CD4-positive, alpha-beta memory T cell (primary cell): ENCODE measurements at regions not wholly inside any gene's neighbourhood (a gene's known extent, or its start where the extent isn't known, plus 50 kb on each side); places are given as distances from the start of the nearest gene placed in this dataset.

Experiments
- CTCF ChIA-PET: fragments of 350-600 bp; sonication (Branson Sonifier 250); formaldehyde crosslinking; loops from one replicate; lab custom pipeline; 2021; ENCODE audit warnings: inconsistent platforms; ENCODE audit not compliant: partially characterized antibody; lab: Charles Lee
- POLR2A ChIA-PET: fragments of 350-600 bp; sonication (Branson Sonifier 250); formaldehyde crosslinking; loops from one replicate; lab custom pipeline; 2021; ENCODE audit not compliant: partially characterized antibody; lab: Charles Lee
- DNase-seq, 5 donors: peaks; one replicate each; pipeline versions ENCODE4 v3.0.0 to v3.0.0-alpha.2; 2020 to 2022; ENCODE audit warnings: mixed read lengths in 1 of 5
- H3K27ac ChIP-seq: one replicate; pipeline ENCODE4 v1.7.0; 2013; ENCODE audit warnings: low read depth, low read length
- H3K27me3 ChIP-seq: 2 replicates; pipeline ENCODE4 v1.7.0; 2013; ENCODE audit warnings: mild to moderate bottlenecking, low read length, moderate library complexity; ENCODE audit not compliant: insufficient read depth
- H3K36me3 ChIP-seq: 2 replicates; pipeline ENCODE4 v1.7.0; 2013; ENCODE audit warnings: mild to moderate bottlenecking, low read length, moderate library complexity; ENCODE audit not compliant: insufficient read depth
- H3K4me1 ChIP-seq: 2 replicates; pipeline ENCODE4 v1.7.0; 2013; ENCODE audit warnings: mild to moderate bottlenecking, low read length, moderate library complexity; ENCODE audit not compliant: insufficient read depth
- H3K4me3 ChIP-seq, 2 donors: one replicate each; pipeline ENCODE4 v1.7.0; 2013; ENCODE audit warnings: low read length in 2 of 2, mild to moderate bottlenecking in 1 of 2
- H3K9me3 ChIP-seq, 2 donors: one replicate each; pipeline ENCODE4 v1.7.0; 2013; ENCODE audit warnings: low read length in 2 of 2, control low read depth in 1 of 2; ENCODE audit not compliant: control insufficient read depth in 1 of 2
- H3K27ac Mint-ChIP-seq, 7 donors: one replicate each; pipeline ENCODE4 v1.8.0; 2020 to 2021; ENCODE audit warnings: mixed read lengths in 7 of 7, mild to moderate bottlenecking in 6 of 7, inconsistent platforms in 3 of 7, moderate library complexity in 3 of 7
- H3K27me3 Mint-ChIP-seq, 2 donors: one replicate each; pipeline ENCODE4 v1.8.0; 2020 to 2021; ENCODE audit warnings: mixed read lengths in 2 of 2
- H3K36me3 Mint-ChIP-seq, 2 donors: one replicate each; pipeline ENCODE4 v1.8.0; 2020 to 2021; ENCODE audit warnings: mixed read lengths in 2 of 2, inconsistent platforms in 1 of 2, mild to moderate bottlenecking in 1 of 2
- H3K4me1 Mint-ChIP-seq, 4 donors: one replicate each; pipeline ENCODE4 v1.8.0; 2020 to 2021; ENCODE audit warnings: mixed read lengths in 4 of 4, mild to moderate bottlenecking in 1 of 4
- H3K4me3 Mint-ChIP-seq, 8 donors: one replicate each; pipeline ENCODE4 v1.8.0; 2020 to 2021; ENCODE audit warnings: mixed read lengths in 8 of 8, mild to moderate bottlenecking in 7 of 8, moderate library complexity in 6 of 8, inconsistent platforms in 3 of 8
- H3K9me3 Mint-ChIP-seq, 8 donors: one replicate each; pipeline ENCODE4 v1.8.0; 2020 to 2021; ENCODE audit warnings: mixed read lengths in 8 of 8, mild to moderate bottlenecking in 5 of 8, inconsistent platforms in 3 of 8, moderate library complexity in 1 of 8
- intact Hi-C: fragments of 100-400 bp; cut with micrococcal nuclease; formaldehyde crosslinking; loops from one replicate; pipeline ENCODE4 v1.15.1; 2023

- POLR2A ChIA-PET: no interaction called here
These were observed 72.3 kb downstream of the LINC00237 start for GRCh38 chr20:21033817-21034216.

GRCh38 chr20:21031666-21032065 is 74.5 kb downstream of the LINC00237 start:
- Histone ChIP-seq H3K4me1 (no peaks in the 10 kb centered on the region), H3K27me3 (no peaks in the 10 kb centered on the region), H3K4me3 (no peak overlapping the region), H3K36me3 (no peaks in the 10 kb centered on the region), H3K9me3 (no peaks in the 10 kb centered on the region), H3K27ac (no peak overlapping the region)
- H3K27me3 Mint-ChIP-seq: peaks cover 7 to 12% of the 10 kb centered on the region in 2 donors
- no peaks in the 10 kb centered on the region for H3K36me3 Mint-ChIP-seq
- no peak for DNase-seq
- POLR2A ChIA-PET: no interaction called here
- peaks cover 0 to 2% (median 0%) of the 10 kb centered on the region in 8 donors for H3K9me3 Mint-ChIP-seq
- intact Hi-C loops: no loop called here
- H3K27ac Mint-ChIP-seq: no peak overlapping the region
- no peak overlapping the region for H3K4me3 Mint-ChIP-seq
- no peaks in the 10 kb centered on the region for H3K4me1 Mint-ChIP-seq
- CTCF ChIA-PET: interaction anchor here (1.0 to 1.3 kb wide), 2 partner anchors 10 to 17 kb away, joined by 3 read pairs; no protein-coding TSS in a partner anchor

More at GRCh38 chr20:21033817-21034216, 72.3 kb downstream of the LINC00237 start:
- Histone ChIP-seq H3K9me3 (no peaks in the 10 kb centered on the region), H3K27ac (no peak overlapping the region), H3K4me1 (no peaks in the 10 kb centered on the region), H3K4me3 (no peak overlapping the region), H3K27me3 (no peaks in the 10 kb centered on the region), H3K36me3 (no peaks in the 10 kb centered on the region)
- Mint-ChIP-seq H3K27ac (no peak overlapping the region), H3K27me3 (peaks cover 4 to 12% of the 10 kb centered on the region in 2 donors), H3K4me3 (no peak overlapping the region), H3K4me1 (no peaks in the 10 kb centered on the region), H3K36me3 (no peaks in the 10 kb centered on the region), H3K9me3 (peaks cover 0 to 4% (median 0%) of the 10 kb centered on the region in 8 donors)
- no peak for DNase-seq
- CTCF ChIA-PET: no interaction called here
- intact Hi-C loops: no loop called here

GRCh38 chr20:21029341-21029740 is 76.8 kb downstream of the LINC00237 start:
- POLR2A ChIA-PET: no interaction called here
- intact Hi-C loops: no loop called here

GRCh38 chr20:21028921-21029320 is 77.2 kb downstream of the LINC00237 start:
- no peaks in the 10 kb centered on the region for H3K36me3 ChIP-seq
- ChIA-PET CTCF (no interaction called here), POLR2A (no interaction called here)
- H3K36me3 Mint-ChIP-seq: no peaks in the 10 kb centered on the region
- peaks cover 0 to 2% (median 0%) of the 10 kb centered on the region in 8 donors for H3K9me3 Mint-ChIP-seq
- H3K4me1 Mint-ChIP-seq: no peaks in the 10 kb centered on the region
- H3K4me3 Mint-ChIP-seq: no peak overlapping the region
- no peak for DNase-seq
- intact Hi-C loops: no loop called here
- no peak overlapping the region for H3K27ac Mint-ChIP-seq
- H3K4me3 ChIP-seq: no peak overlapping the region
- no peaks in the 10 kb centered on the region for H3K4me1 ChIP-seq
- no peaks in the 10 kb centered on the region for H3K27me3 ChIP-seq
- no peak overlapping the region for H3K27ac ChIP-seq
- H3K27me3 Mint-ChIP-seq: peaks cover 8 to 11% of the 10 kb centered on the region in 2 donors
- H3K9me3 ChIP-seq: no peaks in the 10 kb centered on the region

More at GRCh38 chr20:21029341-21029740, 76.8 kb downstream of the LINC00237 start:
- Histone ChIP-seq H3K36me3 (no peaks in the 10 kb centered on the region), H3K4me3 (no peak overlapping the region), H3K27me3 (no peaks in the 10 kb centered on the region), H3K27ac (no peak overlapping the region), H3K9me3 (no peaks in the 10 kb centered on the region), H3K4me1 (no peaks in the 10 kb centered on the region)
- CTCF ChIA-PET: no interaction called here
- no peak overlapping the region for H3K4me3 Mint-ChIP-seq
- DNase-seq: no peak
- no peak overlapping the region for H3K27ac Mint-ChIP-seq
- H3K27me3 Mint-ChIP-seq: peaks cover 8 to 9% of the 10 kb centered on the region in 2 donors
- H3K4me1 Mint-ChIP-seq: no peaks in the 10 kb centered on the region
- H3K9me3 Mint-ChIP-seq: peaks cover 0 to 2% (median 0%) of the 10 kb centered on the region in 8 donors
- H3K36me3 Mint-ChIP-seq: no peaks in the 10 kb centered on the region

GRCh38 chr20:21028436-21028835 is 77.7 kb downstream of the LINC00237 start:
- Mint-ChIP-seq H3K4me1 (no peaks in the 10 kb centered on the region), H3K27me3 (peaks cover 8 to 14% of the 10 kb centered on the region in 2 donors), H3K4me3 (no peak overlapping the region), H3K36me3 (no peaks in the 10 kb centered on the region), H3K9me3 (peaks cover 0 to 2% (median 0%) of the 10 kb centered on the region in 8 donors), H3K27ac (no peak overlapping the region)
- intact Hi-C loops: no loop called here
- CTCF ChIA-PET: no interaction called here
- Histone ChIP-seq H3K9me3 (no peaks in the 10 kb centered on the region), H3K36me3 (no peaks in the 10 kb centered on the region), H3K27me3 (no peaks in the 10 kb centered on the region), H3K4me1 (no peaks in the 10 kb centered on the region), H3K27ac (no peak overlapping the region), H3K4me3 (no peak overlapping the region)
- no peak for DNase-seq
- POLR2A ChIA-PET: no interaction called here

- DNase-seq: no peak
- no peaks in the 10 kb centered on the region for H3K9me3 ChIP-seq
- ChIA-PET POLR2A (no interaction called here), CTCF (no interaction called here)
- no peak overlapping the region for H3K4me3 ChIP-seq
- Mint-ChIP-seq H3K27me3 (peaks cover 11 to 19% of the 10 kb centered on the region in 2 donors), H3K9me3 (peaks cover 0 to 2% (median 0%) of the 10 kb centered on the region in 8 donors), H3K27ac (no peak overlapping the region), H3K36me3 (no peaks in the 10 kb centered on the region), H3K4me3 (no peak overlapping the region), H3K4me1 (no peaks in the 10 kb centered on the region)
- no peaks in the 10 kb centered on the region for H3K4me1 ChIP-seq
- intact Hi-C loops: no loop called here
- no peaks in the 10 kb centered on the region for H3K27me3 ChIP-seq
- H3K36me3 ChIP-seq: no peaks in the 10 kb centered on the region
- H3K27ac ChIP-seq: no peak overlapping the region
These were observed 78.6 kb downstream of the LINC00237 start for GRCh38 chr20:21027569-21027968.

- POLR2A ChIA-PET: no interaction called here
- Histone ChIP-seq H3K4me1 (no peaks in the 10 kb centered on the region), H3K27ac (no peak overlapping the region), H3K36me3 (no peaks in the 10 kb centered on the region), H3K4me3 (no peak overlapping the region), H3K9me3 (no peaks in the 10 kb centered on the region), H3K27me3 (no peaks in the 10 kb centered on the region)
- Mint-ChIP-seq H3K36me3 (no peaks in the 10 kb centered on the region), H3K27ac (no peak overlapping the region), H3K27me3 (peaks cover 11 to 19% of the 10 kb centered on the region in 2 donors), H3K4me3 (no peak overlapping the region), H3K4me1 (no peaks in the 10 kb centered on the region), H3K9me3 (peaks cover 0 to 2% (median 0%) of the 10 kb centered on the region in 8 donors)
- CTCF ChIA-PET: no interaction called here
- DNase-seq: no peak
- intact Hi-C loops: no loop called here
These were observed 79.2 kb downstream of the LINC00237 start for GRCh38 chr20:21026951-21027350.

GRCh38 chr20:21024420-21024819 is 81.7 kb downstream of the LINC00237 start:
- ChIA-PET POLR2A (no interaction called here), CTCF (no interaction called here)
- H3K9me3 Mint-ChIP-seq: peaks cover 0 to 2% (median 0%) of the 10 kb centered on the region in 8 donors
- no peaks in the 10 kb centered on the region for H3K4me1 Mint-ChIP-seq
- Histone ChIP-seq H3K4me1 (no peaks in the 10 kb centered on the region), H3K36me3 (no peaks in the 10 kb centered on the region), H3K27me3 (no peaks in the 10 kb centered on the region), H3K27ac (no peak overlapping the region), H3K9me3 (no peaks in the 10 kb centered on the region), H3K4me3 (no peak overlapping the region)
- no peak overlapping the region for H3K4me3 Mint-ChIP-seq
- peaks cover 26 to 33% of the 10 kb centered on the region in 2 donors for H3K27me3 Mint-ChIP-seq
- no peak overlapping the region for H3K27ac Mint-ChIP-seq
- H3K36me3 Mint-ChIP-seq: no peaks in the 10 kb centered on the region
- intact Hi-C loops: no loop called here
- no peak for DNase-seq
